Suprapubic skin (tissue), 3 donors: ENCODE measurements at regions not wholly inside any gene's neighbourhood (a gene's known extent, or its start where the extent isn't known, plus 50 kb on each side); places are given as distances from the start of the nearest gene placed in this dataset.

Source experiments
- CTCF ChIP-seq, 2 donors: fragments of 200-600 bp in 1 of 2; fragments of 450-650 bp in 1 of 2; sonication (generic) in 1 of 2; IDR thresholded peaks; one replicate each; pipeline ENCODE4 v1.5.1; 2016 to 2019; ENCODE audit warnings: antibody characterized with exemption in 2 of 2, mild to moderate bottlenecking in 1 of 2, moderate library complexity in 1 of 2
- EP300 ChIP-seq: sonication (generic); formaldehyde crosslinking; IDR thresholded peaks from one replicate; pipeline ENCODE4 v1.6.1; 2017; ENCODE audit warnings: antibody characterized with exemption

GRCh38 chr17:31680126-31680525, 178.9 kb downstream of the COPRS start:
- TF ChIP-seq CTCF (IDR thresholded peaks at IDR 0.05) = no peak
- no peak for TF ChIP-seq EP300
